ENCODE measurements at regions not wholly inside any gene's neighbourhood (a gene's known extent, or its start where the extent isn't known, plus 50 kb on each side); places are given as distances from the start of the nearest gene placed in this dataset.

DNA sequence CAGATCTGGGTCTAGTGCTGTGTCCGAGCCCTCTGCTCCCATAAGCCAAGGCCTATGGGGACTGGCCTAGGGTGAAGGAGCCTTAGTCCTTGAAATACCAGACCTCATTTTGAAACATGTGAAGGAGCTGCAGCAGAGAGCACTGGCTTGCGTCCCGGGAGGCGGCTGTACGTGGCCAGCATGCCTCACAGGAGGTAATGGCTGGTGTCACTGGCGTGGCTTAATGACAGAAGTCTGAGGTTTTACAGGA is 72.7 kb upstream of the OTOS start:
- FAIRE-seq (no peak), DNase-seq (ENCODE audit: insufficient read length, low spot score) (no peak)
- no peak for TF ChIP-seq POLR2AphosphoS5 (IDR thresholded peaks at IDR 0.05; ENCODE audit: low read depth, low read length)
- TF ChIP-seq SPI1 (IDR thresholded peaks at IDR 0.05; ENCODE audit: low read depth, low read length), result no peak
- no peak for TF ChIP-seq POLR2A (IDR thresholded peaks at IDR 0.05; ENCODE audit: low read depth, low read length)
- no peak for TF ChIP-seq POU2F2 (IDR thresholded peaks at IDR 0.05; ENCODE audit: low read depth, low read length)
- TF ChIP-seq TAF1 (IDR thresholded peaks at IDR 0.05; ENCODE audit: low read depth, low read length), result no peak
- TF ChIP-seq PAX5 (IDR thresholded peaks at IDR 0.05; ENCODE audit: insufficient read depth, low read length, severe bottlenecking), result no peak

- TF ChIP-seq SPI1 (IDR thresholded peaks at IDR 0.05; ENCODE audit: low read depth, low read length), result no peak
- no peak for TF ChIP-seq TAF1 (IDR thresholded peaks at IDR 0.05; ENCODE audit: low read depth, low read length)
- TF ChIP-seq POLR2A (IDR thresholded peaks at IDR 0.05; ENCODE audit: low read depth, low read length), result no peak
- TF ChIP-seq POU2F2 (IDR thresholded peaks at IDR 0.05; ENCODE audit: low read depth, low read length), result no peak
- no peak for TF ChIP-seq POLR2AphosphoS5 (IDR thresholded peaks at IDR 0.05; ENCODE audit: low read depth, low read length)
- no peak for TF ChIP-seq PAX5 (IDR thresholded peaks at IDR 0.05; ENCODE audit: insufficient read depth, low read length, severe bottlenecking)
- no peak for DNase-seq (ENCODE audit: insufficient read length, low spot score)
- no peak for FAIRE-seq
Observed at GRCh38 chr2:240213476-240214421, 73.3 kb upstream of the OTOS start.

DNA sequence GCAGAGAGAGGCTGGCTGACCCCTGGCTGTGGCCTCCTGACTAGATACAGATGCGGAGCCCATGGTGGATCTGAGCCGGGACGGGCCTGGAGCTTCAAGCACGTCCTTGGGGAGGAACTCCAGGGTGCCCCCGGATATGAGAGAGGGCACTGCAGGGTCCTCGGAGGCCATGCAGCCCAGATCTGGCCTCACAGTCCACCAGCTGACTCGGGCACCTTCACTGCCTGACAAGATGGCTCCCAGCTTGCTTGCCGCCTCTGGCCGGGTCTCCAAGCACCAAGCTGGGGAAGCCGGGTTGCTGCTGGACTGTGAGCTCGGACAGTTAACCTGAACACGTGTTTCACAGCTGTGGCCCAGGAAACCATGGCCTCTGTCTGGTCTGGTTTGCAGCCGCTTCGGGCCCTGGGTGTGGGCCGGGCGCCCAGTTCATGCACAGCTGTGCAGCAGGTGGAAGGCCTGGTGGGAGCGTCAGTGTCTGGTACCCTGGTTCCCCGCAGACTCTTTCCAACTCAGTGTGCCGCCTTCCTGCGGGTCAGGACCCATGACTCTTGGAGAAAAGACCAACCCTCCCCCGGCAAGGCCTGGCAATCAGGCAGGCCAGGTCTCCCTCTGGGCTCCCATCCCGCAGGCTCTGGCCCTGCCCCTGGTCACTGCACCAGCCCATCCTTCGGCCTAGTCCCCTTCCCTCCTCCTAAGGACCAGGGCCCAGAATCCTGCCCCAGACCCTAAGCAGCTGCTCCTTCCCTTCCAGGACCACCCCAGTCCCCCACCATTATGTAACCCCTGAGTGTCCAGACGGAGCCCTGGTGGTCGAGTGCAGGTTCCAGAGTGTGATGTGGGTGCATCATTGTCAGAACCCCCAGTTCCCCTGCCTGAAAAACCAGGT is 74.6 kb upstream of the OTOS start:
- no peak for DNase-seq (ENCODE audit: insufficient read length, low spot score)
- TF ChIP-seq POLR2A (IDR thresholded peaks at IDR 0.05; ENCODE audit: low read depth, low read length) (no peak), POLR2AphosphoS5 (IDR thresholded peaks at IDR 0.05; ENCODE audit: low read depth, low read length) (no peak), SPI1 (IDR thresholded peaks at IDR 0.05; ENCODE audit: low read depth, low read length) (no peak), POU2F2 (IDR thresholded peaks at IDR 0.05; ENCODE audit: low read depth, low read length) (no peak), PAX5 (IDR thresholded peaks at IDR 0.05; ENCODE audit: insufficient read depth, low read length, severe bottlenecking) (no peak), TAF1 (IDR thresholded peaks at IDR 0.05; ENCODE audit: low read depth, low read length) (no peak)
- no peak for FAIRE-seq

DNA sequence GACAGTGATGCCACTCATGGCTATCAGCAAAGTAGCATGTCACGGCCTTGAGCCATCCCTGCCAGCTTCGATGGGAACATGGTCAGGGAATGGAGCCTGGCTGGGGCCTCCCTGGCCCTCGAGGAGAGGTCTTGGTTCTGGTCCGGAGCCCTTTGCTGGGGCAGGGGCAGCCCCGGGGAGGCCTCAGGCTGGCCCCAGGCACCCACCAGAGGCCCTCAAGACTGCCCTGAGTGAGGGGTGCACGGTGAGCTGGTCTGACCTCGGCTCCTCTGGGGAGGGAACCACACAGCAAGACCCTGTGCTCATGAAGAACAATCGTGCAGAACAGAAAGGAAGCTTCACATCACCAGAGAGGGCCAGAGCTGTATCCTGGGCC is 75.2 kb upstream of the OTOS start:
- no peak for TF ChIP-seq SPI1 (IDR thresholded peaks at IDR 0.05; ENCODE audit: low read depth, low read length)
- TF ChIP-seq PAX5 (IDR thresholded peaks at IDR 0.05; ENCODE audit: insufficient read depth, low read length, severe bottlenecking), result no peak
- TF ChIP-seq POU2F2 (IDR thresholded peaks at IDR 0.05; ENCODE audit: low read depth, low read length), result no peak
- no peak for TF ChIP-seq POLR2AphosphoS5 (IDR thresholded peaks at IDR 0.05; ENCODE audit: low read depth, low read length)
- TF ChIP-seq POLR2A (IDR thresholded peaks at IDR 0.05; ENCODE audit: low read depth, low read length), result no peak
- no peak for TF ChIP-seq TAF1 (IDR thresholded peaks at IDR 0.05; ENCODE audit: low read depth, low read length)
- no peak for DNase-seq (ENCODE audit: insufficient read length, low spot score)
- no peak for FAIRE-seq

DNA sequence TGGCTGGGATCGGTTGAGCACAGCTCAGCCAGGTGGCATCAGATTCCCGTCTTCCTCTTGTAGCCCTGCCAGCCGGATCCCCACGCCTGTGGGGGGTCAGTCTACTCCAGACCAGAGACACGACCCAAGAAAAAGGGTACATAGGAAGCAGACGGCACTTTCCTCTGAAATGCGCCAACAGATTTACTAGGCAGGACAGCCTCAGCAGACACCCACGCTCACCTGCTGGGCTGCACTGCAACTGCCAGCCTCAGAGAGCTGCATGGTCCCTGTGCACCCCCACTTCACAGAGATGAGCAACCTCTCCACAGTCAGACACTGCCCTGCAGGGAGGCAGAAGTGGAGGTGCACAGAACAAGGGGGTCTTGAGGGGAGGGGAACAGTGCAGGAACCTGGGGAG is 75.7 kb upstream of the OTOS start:
- no peak for FAIRE-seq
- no peak for DNase-seq (ENCODE audit: insufficient read length, low spot score)
- no peak for TF ChIP-seq POU2F2 (IDR thresholded peaks at IDR 0.05; ENCODE audit: low read depth, low read length)
- TF ChIP-seq SPI1 (IDR thresholded peaks at IDR 0.05; ENCODE audit: low read depth, low read length), result no peak
- TF ChIP-seq TAF1 (IDR thresholded peaks at IDR 0.05; ENCODE audit: low read depth, low read length), result no peak
- no peak for TF ChIP-seq POLR2AphosphoS5 (IDR thresholded peaks at IDR 0.05; ENCODE audit: low read depth, low read length)
- no peak for TF ChIP-seq POLR2A (IDR thresholded peaks at IDR 0.05; ENCODE audit: low read depth, low read length)
- no peak for TF ChIP-seq PAX5 (IDR thresholded peaks at IDR 0.05; ENCODE audit: insufficient read depth, low read length, severe bottlenecking)

- no peak for FAIRE-seq
- TF ChIP-seq TAF1 (IDR thresholded peaks at IDR 0.05; ENCODE audit: low read depth, low read length) (no peak), SPI1 (IDR thresholded peaks at IDR 0.05; ENCODE audit: low read depth, low read length) (no peak), PAX5 (IDR thresholded peaks at IDR 0.05; ENCODE audit: insufficient read depth, low read length, severe bottlenecking) (no peak), POLR2A (IDR thresholded peaks at IDR 0.05; ENCODE audit: low read depth, low read length) (no peak), POLR2AphosphoS5 (IDR thresholded peaks at IDR 0.05; ENCODE audit: low read depth, low read length) (no peak), POU2F2 (IDR thresholded peaks at IDR 0.05; ENCODE audit: low read depth, low read length) (no peak)
- no peak for DNase-seq (ENCODE audit: insufficient read length, low spot score)
Observed at GRCh38 chr2:240217431-240218301, 77.2 kb upstream of the OTOS start.

- DNase-seq (ENCODE audit: insufficient read length, low spot score) (no peak), FAIRE-seq (no peak)
- TF ChIP-seq POLR2AphosphoS5 (IDR thresholded peaks at IDR 0.05; ENCODE audit: low read depth, low read length) (no peak), POLR2A (IDR thresholded peaks at IDR 0.05; ENCODE audit: low read depth, low read length) (no peak), PAX5 (IDR thresholded peaks at IDR 0.05; ENCODE audit: insufficient read depth, low read length, severe bottlenecking) (no peak), TAF1 (IDR thresholded peaks at IDR 0.05; ENCODE audit: low read depth, low read length) (no peak), SPI1 (IDR thresholded peaks at IDR 0.05; ENCODE audit: low read depth, low read length) (no peak), POU2F2 (IDR thresholded peaks at IDR 0.05; ENCODE audit: low read depth, low read length) (no peak)
Observed at GRCh38 chr2:240219208-240219890, 78.9 kb upstream of the OTOS start.

DNA sequence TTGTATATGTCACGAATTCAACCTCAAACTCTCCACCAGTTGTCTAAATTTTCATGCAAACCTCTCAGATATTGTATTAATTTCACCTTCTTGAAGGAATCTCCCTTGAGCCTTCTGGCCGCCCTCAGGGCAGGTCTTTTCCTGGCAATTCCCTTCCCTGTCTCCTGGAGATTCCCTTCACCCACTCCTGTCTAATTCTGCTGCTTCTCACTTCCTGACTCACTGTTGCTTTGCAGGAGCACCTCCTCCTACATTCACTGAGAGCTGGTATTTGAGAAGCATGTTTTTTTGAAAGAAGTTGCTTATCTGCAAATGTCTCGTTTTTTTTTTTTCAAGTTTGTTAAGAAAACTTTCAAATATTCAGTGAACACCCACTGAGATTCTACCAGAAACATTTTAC is 79.9 kb upstream of the OTOS start:
- DNase-seq (ENCODE audit: insufficient read length, low spot score) (no peak), FAIRE-seq (no peak)

More for the DNA sequence above, 79.9 kb upstream of the OTOS start:
- TF ChIP-seq TAF1 (IDR thresholded peaks at IDR 0.05; ENCODE audit: low read depth, low read length) (no peak), SPI1 (IDR thresholded peaks at IDR 0.05; ENCODE audit: low read depth, low read length) (no peak), POU2F2 (IDR thresholded peaks at IDR 0.05; ENCODE audit: low read depth, low read length) (no peak), POLR2A (IDR thresholded peaks at IDR 0.05; ENCODE audit: low read depth, low read length) (no peak), PAX5 (IDR thresholded peaks at IDR 0.05; ENCODE audit: insufficient read depth, low read length, severe bottlenecking) (no peak), POLR2AphosphoS5 (IDR thresholded peaks at IDR 0.05; ENCODE audit: low read depth, low read length) (no peak)
